NCI-H2171 treated with DMSO at 0.1 percent for 48 hours (cell line): ENCODE measurements at regions not wholly inside any gene's neighbourhood (a gene's known extent, or its start where the extent isn't known, plus 50 kb on each side); places are given as distances from the start of the nearest gene placed in this dataset.
"Not testable (repeated sequence)": the region's sequence is repeated elsewhere in the genome, so short reads cannot be mapped to it uniquely, and the experiment has no call there.

Experiments used
- DNase-seq: peaks from one replicate; lab custom pipeline; 2025; lab: John Stamatoyannopoulos, UW

DNA sequence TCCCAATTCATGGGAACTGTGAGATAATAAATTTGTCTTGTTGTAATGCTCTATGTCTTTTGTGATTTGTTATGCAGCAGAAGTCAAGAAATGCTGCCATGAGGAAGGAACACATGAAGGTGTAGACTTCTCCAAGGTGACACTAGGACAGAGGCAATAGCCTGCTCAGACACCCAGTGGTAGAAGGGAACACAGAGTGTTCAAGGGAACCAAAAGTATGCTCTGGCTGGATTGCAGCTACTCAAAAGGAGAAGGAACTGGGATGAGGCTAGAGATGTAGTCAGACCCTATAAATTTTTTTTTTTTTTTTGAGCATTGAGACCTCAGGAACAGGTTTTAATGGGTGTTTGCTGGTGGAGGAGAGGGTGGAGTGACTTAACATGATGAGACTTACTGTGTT, 232.5 kb downstream of the PARP8 start:
- no peak for DNase-seq

DNA sequence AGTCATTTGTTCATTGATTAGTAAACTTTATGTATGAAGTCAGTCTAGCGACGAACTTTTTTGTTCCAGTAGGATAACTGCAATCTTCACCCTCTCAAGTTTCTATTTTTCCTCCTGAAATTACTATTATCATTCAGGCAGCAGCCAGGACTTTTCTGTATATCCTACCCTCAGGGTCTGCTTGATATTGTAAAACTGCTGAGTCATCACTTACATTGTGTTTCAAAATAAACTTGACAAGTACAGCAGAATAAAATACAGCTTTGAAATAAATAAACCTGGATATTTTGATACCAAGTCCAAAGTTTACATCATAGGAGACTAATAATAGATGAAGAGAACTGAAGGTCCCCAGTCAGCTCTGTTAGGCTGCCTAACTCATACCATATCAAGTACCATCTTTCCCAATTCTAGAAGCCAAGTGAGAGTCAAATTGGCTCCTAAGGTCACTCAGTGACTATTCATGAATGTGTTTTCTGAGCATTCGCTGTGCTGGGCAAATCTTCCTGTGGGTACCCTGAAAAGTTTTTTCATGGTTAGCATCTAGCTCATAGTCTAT, 234.6 kb downstream of the PARP8 start:
- no peak for DNase-seq

DNA sequence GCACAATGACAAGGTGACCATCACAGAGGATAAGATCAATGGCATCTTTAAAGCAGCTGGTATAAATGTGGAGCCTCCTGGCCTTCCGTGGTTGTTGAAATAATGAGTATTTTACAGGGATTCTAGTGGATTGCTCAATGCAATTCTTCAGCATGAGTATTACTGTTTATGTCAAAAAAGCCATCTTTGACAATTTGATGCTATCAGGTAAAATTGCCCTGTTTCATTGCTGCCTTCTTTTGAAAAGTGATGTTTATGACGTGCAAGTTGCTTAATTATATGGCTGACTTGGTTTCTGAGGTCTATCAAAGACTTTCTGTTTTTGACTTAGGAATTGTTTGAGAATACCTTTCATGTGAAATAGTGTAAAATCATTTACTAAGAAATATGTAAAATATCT, 237.2 kb downstream of the PARP8 start:
- no peak for DNase-seq

DNA sequence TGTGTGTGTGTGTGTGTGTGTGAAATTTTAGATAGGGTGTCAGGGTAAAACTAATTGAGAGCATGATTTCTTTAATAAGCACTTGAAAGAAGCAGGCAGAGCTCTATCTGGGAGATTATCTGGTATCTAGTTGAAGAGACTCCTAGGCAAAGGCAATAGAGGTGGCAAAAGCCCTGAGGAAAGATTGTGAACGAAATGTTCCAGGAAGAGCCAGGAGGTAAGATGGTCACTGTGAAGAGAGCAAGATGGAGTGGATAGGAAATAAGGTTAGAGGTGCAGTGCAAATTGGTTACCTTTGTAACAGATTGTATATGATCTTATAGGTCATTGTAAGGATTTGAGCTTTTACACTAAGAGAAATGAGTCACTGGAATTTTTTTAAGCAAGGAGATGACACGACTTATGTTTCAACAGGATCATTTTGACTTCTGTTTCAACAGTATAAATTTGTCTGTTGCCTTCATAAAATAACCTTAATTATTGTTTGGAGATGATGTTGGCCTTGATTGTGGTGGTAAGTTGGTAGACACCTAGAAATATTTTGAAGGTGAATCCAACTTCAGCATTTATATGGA, 239.6 kb downstream of the PARP8 start:
- DNase-seq = no peak

DNA sequence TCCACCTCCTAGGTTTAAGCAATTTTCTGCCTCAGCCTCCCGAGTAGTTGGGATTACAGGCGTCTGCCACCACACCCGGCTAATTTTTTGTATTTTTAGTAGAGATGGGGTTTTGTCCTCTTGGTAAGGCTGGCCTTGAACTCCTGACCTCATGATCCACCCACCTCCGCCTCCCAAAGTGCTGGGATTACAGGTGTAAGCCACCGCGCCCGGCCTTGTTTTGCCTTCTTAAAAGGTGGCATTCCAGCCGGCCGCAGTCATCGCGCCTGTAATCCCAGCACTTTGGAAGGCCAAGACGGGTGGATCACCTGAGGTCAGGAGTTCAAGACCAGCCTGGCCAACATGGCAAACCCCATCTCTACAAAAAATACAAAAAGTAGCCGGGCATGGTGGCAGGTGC, 253.7 kb downstream of the PARP8 start:
- DNase-seq = not testable (repeated sequence)

DNA sequence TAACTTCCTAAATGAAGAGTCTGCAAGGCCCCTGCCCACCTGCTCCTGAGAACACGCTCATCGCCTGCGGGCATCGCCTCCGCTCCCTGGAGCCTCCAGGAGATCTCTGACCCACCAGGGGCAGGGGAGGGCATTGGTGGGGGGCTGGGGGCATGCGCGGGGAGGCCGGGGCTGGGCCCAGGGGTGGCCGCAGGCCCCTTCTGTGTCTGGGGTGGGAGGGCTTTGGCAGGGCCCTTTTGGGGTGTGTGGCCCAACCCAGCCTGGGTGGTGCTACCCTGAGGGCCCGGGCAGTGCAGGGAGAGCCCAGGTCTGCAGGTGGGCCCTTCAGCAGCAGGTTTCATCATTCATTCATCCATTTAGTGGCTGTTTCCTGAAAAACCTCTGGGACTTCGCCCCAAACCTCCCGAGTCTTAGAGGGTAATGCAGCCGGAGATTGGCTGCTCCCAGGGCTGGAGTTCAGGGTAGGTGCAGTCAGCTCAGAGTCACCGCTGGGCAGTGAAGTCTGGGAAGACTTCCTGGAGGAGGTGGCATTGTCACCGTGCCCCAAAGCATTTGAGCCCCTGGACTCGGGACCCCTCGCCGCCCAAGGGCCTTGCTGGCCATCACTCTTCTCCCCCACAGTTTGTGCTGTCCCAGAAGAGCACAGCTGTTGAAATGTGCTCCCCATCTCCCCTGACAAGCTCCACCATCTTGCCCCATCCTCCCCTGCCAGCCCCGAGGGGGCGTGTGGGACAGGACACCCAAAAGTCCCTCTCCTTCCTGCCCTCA, 255.1 kb downstream of the PARP8 start:
- no peak for DNase-seq

DNA sequence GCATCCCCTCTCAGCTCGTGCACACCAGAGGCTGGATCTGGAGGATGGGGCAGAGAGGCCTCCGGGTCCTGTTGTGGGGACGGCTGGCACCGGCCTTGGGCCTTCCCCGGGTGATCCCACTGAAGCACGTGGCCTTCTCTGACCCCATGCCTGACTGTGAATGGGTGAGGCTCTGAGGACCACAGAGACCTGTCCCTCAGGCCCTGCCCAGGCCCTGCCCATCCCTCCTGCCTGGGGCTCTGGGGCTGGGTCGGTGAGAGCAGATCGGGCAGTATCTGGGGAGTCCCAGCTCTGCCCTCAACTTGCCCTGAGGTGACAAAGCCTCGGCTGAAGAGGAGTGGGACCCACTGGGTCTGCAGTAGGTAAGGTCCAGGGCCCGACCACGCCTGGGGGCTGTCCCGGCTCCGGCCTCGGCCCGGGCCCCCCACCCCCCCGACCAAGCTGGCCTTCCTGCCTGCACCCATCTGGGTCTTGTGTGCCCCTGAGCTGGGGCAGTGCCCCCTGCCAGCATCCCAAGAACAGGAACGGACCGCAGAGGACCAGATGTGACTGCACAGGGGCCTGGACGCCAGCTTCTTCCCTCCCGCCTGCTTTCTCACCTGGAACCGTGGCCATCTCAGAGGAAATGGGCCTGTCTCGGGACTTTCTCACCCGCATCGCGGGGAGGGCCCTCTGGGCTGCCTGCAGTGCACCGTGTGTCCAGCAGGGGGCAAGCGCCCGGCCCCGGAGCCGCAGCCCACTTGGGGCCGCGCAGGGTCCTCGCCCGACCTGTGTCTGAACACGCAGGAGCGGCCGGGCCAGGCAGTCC, 255.9 kb downstream of the PARP8 start:
- not testable (repeated sequence) for DNase-seq

DNA sequence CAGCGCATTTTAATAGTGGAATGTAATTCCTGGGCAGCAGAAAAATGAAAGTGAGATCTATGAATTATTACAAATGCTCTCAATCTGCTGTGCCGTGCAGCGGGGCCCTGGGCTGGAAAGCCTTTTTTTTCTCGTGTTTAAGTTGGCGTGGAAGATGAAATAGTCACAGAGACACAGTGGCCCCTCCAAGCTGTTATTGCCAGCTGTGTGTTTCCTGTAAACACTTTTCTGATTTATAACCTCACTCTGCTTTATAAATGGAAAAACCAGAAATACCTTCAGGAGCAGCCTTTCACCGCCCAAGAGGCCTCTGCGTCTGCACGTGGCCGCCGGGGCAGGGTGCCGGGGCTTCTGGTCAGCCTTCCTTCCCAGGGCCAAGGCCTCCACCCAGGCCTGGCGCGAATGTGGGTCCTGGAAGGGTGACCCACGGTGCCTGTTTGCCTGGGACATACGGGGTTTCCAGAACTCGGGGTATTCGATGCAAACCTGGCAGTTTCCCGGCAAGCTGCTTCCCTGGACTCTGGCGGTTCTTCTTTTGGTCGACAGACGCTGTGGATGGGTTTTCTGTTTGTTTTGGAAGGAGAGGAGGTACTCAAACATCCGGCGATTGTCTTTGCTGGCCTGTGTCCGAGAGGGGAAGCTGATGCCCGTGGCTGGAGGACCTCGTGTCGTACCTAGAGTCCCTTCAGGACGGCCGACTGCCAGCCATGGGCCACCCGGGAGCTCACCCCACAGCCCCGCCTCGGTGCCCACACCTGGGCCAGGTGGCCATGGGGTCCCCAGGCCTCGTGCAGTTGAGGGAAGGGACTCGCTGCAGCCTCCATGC, 256.7 kb downstream of the PARP8 start:
- no peak for DNase-seq

DNA sequence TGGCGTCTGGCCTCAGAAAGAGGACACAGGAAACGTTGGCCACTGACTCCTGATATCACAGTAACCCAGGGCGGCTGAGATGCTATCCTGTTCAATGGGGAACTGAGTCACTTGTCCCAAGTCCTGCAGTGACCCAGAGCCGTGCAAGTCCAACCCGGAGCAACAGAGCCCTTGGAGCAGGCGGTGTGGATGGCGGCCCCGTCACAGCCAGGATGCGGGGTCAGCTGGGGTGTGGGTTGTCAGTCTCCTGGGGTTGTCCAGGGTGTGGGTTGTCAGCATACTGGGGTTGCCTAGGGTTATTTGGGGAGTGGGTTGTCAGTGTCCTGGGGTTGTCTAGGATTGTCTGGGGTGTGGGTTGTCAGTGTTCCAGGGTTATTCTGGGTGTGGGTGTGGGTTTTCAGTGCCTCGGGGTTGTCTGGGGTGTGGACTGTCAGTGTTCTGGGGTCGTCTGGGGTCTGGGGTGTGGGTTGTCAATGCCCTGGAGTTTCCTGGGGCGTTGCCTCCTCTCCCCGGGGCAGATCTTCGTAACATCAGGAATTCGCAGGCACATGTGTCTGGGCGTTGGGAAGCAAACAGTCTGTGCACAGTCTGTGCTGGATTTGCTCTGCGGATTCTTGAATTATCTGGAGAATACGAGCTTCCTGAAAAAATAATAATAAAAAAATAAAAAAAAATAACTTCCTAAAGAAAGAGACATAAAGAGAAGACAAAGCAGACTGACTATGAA, 257.5 kb downstream of the PARP8 start:
- no peak for DNase-seq

DNA sequence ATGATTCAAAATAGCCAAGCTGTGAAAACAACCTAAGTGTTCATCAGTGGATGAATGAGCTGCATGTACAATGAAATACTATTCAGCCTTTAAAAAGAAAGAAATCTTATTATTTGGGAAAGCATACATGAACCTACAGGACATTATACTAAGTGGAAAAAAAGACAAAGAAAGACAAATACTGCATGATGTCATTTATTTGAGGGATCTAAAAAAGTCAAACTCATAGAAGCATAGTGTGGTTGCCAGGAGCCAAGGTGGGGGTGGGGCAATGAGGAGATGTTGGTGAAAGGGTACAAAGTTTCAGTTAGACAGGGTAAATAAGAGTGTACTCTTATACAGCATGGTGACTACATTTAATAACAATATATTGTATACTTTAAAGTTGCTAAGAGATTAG, 261.5 kb downstream of the PARP8 start:
- DNase-seq = no peak

DNA sequence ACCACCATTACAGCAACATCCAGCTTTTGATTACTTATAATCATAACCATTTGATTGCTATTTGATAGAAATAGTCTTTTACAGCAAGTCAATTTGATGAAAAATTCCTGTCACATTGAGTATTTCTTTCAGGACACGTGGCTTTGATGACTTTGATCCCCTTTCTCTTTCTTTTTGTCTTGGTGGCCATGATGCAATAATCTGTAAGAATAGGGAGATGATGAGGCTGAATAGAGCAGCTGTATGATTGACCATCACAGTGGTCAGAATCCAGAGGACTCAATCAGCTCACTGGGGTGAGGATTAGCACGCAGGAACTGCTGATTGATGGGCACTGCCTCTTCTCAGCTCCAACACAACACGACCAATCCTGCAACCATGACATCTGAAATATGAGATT, 262.7 kb downstream of the PARP8 start:
- no peak for DNase-seq

DNA sequence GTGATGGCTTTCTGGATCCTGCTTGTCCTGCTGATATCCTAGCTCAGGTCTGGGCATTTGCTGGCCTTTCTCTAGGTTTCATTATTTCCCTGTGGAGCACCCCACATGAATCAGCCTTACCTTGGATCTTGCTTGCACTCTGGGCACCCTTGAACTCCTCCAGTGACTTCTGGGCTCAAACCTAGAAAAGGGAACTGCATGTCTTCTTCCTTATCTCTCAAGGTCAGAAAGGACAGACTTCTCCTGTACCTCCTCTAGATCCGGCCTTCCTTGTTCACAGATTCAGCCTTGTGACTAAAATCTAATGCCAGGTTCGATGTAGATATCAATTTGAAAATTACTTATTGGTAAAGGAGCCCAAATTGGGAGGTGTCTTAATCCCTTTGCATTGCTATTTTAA, 267.9 kb downstream of the PARP8 start:
- DNase-seq = no peak

DNA sequence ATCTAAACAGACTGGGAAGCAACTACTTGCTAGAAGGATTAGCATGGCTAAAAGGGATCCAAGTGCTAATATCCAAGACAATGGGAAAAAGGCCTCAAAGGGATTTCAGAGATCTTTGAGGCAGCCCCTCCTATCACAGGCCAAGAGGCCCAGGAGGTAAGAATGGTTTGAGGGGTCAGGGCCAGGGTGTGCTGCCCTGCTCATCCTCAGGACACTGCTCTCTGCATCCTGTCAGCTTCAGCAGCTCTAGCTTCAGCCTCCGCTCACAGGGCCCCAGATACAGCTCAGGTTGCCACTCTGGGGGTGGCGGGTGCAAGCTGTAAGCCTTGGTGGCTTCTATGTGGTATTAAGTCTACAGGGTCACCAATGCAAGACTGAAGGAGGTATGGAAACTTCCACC, 278.7 kb downstream of the PARP8 start:
- no peak for DNase-seq

DNA sequence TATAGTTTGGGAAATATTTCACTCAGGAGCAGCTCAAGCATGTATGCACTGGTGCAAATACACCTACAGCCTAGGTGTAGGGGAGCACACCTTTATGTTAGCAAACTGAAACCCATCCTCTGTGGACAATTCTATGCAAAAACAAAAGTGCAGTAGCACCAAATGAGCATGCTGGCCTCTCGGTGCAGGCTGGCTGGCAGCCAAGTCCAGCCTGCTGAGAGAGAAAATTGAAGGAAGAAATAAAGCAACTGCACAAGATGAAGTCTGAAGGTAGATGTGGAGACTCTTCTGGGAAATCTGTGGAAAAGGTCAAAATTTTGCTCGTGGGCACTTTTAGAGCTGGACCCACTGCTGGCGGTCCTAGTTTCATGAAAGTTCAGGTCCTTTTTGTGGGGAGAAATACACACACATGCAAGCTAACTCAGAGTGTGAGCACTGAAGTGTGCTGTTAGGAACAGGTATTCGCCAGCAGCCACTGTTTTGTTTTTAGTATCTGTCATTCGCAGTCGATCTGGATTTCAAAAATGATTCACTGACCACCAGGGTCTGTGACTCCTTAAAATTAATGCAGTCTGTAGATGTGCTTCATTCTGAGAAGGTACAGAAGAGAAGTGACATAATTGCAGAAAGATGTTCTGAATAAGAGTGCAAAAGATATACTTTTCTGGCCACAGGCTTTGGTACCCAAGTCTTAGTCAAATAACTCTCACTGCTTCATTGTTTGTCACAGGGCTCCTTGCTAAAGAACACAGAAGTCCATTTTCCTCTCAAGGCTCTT, 281.7 kb downstream of the PARP8 start:
- no peak for DNase-seq

DNA sequence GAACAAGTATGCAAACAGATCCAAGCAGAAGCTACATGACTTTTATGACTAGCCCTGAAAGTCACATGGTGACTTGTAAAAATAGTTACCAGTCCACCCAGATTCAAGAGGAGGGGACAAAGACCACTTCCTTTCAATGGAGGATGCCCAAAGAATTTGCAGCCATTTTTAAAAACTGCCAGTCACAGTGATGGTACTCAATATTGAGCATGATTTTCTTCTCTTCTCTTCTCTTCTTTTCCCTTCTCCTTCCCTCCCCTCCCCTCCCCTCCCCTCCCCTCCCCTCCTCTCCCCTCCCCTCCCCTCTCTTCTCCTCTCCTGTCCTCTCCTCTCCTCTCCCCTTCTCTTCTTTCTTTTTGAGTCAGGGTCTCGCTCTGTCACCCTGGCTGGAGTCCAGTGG, 286.9 kb downstream of the PARP8 start:
- DNase-seq = no peak

DNA sequence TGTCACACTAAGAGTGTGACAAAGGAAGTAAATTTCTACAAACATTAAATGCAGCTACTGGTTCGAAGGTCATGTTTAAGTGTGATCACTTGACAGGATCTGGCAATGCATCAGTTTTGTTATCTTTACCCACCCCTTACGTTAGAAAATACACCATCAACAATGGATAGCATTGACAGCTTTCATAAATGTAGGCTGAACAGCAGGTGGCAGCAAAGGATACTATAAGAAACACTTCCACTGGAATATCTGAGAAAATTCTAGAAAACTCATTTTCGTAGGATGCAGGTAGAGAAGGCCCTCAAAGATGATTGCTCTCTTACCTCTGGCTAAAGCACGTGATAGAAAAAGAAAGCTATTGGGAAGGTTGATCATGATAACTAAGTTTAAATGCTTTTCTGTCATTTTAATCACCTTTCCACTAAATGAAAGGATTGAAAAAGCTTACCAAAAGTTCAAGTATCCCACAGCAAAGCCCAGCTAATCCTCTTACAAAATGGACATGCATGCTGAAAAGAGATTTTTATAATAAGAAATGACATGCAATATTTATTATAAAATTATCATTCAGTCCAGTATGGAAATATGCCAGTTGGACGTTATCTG, 292.5 kb downstream of the PARP8 start:
- DNase-seq = peak; percentile 53

DNA sequence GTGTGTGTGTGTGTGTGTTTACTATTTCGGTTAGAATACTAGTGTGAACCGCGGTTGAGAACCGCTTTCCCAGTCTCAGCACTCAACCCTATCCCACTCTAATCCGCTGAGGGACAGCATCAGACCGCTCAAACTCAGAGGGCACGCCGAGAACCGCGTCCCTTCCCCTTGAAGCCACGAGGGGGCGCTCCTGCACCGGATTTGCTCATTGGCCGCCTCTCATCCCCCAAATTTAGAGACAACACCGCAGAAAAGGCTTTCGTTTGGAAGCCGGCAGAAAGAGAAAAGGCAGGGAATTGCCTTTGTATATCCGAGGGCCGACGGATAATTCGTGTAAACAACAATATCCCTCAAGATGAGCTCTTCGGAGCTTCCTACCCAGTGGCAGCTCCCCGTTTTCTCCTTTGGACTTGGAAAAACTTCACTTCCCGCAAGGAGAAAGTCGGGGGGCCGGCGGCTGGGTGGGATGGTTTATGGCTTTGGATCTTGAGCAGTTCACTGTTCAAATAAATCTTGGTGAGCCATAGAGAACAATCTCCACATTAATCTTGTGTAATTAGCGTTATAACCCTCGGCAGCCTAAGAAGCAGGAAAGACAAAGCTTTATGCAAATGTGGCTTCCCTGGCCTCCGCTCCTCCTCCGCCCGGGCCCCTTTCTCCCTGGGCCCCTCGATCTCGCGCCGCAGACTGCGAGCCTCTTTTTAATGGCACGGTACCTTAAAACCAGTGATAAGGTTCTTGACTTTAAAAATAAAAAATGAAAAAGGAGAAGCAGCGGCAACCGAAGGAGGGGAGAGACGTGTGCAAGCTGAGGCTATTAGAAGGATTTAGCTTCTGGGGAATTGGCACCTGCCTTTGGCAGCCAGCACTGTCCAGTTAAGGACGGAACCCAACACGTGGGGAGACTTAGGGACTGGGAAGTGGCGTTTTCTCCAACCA, 296.8 kb downstream of the PARP8 start:
- DNase-seq = peak; percentile 90

DNA sequence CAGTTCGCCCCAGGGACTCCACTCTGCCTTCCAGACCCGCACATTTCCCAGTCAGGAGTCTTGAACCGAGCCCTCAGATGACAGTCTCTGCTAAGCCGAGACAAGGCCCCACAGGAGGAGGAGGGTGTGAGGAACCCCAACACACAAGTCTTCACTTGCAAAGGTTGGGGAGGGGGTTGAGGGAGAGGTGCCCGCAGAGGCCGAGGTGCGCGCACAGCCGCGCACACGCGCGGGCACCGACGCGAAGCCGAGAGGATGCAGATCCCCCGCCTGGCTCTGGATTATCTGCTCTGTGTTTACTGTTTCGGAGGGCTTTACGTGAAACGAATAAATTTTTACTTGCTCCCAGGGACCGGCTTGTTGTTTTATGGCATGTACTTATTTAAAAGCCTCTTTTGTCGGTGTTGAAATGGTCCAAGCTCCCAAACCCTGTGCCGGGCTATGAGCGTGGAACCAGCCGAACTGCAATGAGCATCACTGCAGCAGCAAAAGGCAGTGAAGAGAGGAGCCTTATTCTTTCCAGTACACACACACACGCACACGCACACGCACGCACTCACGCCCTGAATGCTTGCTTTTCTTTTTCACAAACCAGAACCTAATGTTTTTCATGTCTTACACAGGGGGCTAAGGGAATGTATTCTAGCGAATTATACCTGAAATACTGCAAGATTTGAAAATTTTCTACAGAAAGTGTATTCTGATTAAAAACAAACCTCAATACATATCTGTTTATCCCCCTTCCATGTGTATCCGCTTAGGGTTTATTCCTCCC, 297.7 kb downstream of the PARP8 start:
- DNase-seq = no peak
